Cardiac septum (tissue), 1 donor: ENCODE measurements at regions not wholly inside any gene's neighbourhood (a gene's known extent, or its start where the extent isn't known, plus 50 kb on each side); places are given as distances from the start of the nearest gene placed in this dataset.
"Not testable (repeated sequence)": the region's sequence is repeated elsewhere in the genome, so short reads cannot be mapped to it uniquely, and the experiment has no call there.

Experiments
- DNase-seq: peaks from one replicate; pipeline ENCODE4 v3.0.0-alpha.2; 2020; ENCODE audit warnings: low spot score
- intact Hi-C: fragments of 100-400 bp; cut with DNase I; formaldehyde crosslinking; loops from one replicate; pipeline ENCODE4 v1.14.0; 2022
- donor health status: DM: no; HTN: no; CAD: no.

DNA sequence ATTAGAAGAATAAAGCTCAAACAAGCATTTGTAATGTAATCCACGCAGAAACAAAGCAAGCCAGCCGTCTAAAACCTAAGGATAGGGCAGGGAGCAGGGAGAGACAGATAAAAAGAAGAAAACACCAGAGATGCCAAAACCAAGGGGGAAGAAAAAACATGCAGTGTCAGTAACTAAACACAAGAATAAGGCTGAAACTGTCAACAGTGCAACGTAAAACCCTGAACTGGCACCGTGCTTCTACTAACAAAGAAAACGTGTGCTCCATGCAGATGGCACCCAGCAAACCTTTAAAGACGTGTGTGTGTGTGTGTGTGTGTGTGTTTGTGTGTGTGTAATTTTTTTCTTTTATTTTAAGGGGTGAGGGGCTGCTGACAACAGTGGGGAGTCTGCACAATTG lies 88.4 kb upstream of the TAB2 start:
- DNase-seq = peak; percentile 17
- intact Hi-C loops = no loop called here

DNA sequence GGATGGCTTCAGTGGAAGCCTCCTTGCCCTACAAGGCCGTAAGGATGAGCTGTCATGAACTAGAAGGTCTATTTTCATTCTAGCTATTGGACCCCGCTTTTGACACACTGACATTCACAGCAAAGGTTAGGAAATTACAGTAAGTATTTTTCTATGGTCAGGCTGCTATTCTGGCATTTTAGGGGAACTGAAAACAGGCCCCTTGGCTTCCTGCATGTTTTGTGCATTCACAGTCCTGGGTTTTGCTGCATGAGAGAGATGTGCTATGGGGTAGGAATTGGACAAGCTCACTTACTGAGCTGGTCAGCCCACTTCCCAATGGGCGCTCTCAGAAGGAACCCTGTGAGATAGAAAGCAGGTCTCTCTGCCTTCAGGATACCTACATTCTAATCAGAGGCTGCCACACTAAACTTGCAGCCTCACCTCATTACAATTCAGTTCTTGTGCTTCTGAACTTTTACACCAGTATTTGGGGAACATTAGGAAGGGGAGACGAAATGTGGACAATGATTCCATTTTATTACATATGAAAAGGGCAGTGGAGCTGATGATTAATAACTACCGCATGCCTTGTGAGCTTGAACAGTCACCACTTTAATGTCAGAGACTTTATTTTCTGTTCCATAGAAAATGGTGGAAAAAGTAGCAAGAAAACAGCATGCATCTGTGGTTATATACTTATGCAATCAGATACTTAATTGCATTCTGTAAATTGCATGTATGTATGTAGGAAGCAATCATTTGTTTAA lies 86.6 kb upstream of the TAB2 start:
- intact Hi-C loops = no loop called here
- DNase-seq = peak; percentile 20

DNA sequence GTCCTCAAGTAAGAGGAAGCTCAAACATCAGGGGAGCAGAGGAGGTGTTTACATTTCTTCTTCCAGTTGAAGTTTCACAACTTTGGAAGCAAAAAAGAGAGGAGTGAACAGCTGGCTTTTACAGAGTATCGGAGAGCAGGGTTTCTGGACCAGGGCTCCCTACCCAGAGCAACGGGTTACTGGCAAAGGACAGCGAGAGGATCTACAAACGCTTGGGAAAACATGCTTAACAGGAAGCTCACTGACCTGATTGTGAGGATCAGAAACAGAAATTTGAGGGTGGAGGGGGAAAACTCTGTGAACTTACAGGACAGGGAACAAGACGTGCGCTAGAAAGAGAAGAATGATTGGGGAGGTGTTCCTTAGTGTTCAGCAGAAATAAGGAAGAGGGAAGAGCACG lies 85.7 kb upstream of the TAB2 start:
- intact Hi-C loops = no loop called here
- peak; percentile 5 for DNase-seq

DNA sequence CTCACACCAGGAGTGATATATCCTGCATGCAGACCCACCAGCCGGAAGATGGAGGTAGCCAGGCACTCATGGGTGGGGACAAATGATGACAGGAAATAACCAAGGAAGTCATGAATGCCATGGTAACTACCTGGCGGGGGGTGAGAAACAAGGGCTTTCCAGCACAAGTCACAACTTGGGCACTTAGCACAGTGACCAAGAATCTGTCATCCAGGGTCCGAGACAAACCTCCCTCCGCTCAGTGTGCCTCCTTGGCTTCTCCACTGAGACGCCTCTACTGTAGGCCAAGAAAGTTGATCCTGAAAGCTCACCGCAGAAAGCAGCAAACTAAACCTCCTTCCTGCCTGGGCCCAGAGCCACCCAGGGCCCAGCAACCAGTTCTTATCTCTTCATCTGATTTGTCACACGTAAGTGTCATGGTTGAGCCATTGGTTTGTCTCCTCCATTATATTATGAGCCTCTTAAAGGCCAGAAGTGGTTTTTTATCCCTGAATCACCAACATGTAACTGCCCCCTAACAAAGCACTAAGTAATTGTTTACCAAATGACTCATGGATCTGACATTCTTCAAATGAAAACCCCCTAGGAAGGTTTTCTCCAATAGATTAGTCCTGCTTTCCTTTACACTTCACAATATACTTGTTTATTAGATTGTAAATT lies 84.3 kb upstream of the TAB2 start:
- intact Hi-C loops = no loop called here
- no peak for DNase-seq

DNA sequence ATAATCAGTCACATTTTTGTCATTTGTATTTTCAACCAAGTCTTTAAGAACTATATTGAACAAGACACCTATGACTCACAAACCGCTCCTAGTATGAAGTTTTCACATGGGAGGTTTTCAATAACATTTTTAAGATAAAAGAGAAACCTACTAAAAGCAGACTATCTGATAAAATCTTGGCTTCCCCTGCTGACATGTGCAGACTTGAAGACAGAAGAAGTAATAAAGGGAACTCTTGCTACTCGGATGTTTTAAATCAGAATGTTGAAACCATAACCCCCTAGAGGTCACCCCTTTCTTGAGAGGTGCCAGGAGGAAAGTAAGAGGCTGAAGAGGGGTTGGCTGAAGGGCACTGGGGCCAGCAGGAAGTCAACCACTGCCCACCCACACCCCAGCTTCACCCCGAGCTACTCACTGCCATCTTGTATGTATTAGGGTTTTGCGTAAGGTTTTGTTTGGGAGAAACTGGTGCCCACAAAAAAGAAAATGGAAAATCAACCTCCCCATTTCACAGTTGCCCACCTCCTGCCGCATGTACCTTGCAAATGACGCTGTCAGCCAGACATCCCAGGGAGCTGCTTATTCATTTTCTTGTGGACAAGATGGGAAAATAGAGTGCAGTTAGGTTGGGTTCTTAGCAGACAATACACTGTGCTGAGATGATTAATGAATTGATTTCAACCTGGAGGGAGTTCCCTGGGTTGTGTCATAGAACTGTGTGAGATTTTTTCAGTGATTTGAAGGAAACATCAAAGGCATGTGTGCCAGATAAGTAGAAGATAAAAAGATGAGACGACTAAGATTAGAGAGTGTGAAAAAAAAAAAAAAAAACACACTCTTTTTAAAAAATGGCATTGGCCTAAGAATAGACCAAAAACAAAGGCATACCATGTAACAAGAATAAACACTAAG lies 83.2 kb upstream of the TAB2 start:
- intact Hi-C loops = no loop called here
- no peak for DNase-seq

DNA sequence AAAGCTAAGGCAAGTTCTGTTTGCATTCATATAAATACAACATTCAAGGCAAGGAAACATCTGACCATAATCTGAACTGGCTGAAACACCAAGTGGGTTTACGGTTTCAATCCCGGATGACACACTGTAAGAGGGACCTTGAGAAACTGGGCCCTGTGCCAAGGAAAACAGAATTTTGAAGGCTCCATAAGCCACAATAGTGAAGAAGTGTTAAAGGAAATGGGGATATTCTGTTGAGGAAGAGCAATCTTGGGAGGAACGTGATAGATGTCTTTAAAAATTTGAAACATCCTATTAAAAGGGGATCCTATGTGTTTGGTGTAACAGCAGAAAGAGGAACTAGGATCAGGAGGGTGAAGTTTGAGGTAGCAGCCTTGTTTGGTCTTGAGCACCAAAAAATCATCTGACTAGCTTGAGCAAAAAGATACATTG lies 82.4 kb upstream of the TAB2 start:
- intact Hi-C loops = no loop called here
- DNase-seq = no peak

DNA sequence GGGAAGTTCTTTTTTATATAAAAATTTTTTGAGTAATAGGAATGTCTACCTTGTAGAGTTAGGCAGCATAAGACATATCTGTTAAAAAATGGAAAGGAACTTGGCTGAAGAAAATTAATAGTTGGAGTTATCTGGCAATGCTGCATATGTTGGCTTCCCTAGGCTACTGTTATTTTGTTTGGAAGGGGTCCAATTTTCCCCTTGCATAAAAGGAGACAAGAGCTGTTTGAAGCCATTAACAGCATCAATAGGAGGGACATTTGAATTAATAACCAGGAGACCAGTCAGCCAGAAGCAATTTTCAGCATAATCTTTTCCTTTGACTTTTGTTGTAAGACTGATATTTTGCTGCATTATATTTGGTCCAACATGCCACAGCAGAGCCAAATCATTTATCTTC lies 80.9 kb upstream of the TAB2 start:
- no peak for DNase-seq
- intact Hi-C loops = no loop called here

DNA sequence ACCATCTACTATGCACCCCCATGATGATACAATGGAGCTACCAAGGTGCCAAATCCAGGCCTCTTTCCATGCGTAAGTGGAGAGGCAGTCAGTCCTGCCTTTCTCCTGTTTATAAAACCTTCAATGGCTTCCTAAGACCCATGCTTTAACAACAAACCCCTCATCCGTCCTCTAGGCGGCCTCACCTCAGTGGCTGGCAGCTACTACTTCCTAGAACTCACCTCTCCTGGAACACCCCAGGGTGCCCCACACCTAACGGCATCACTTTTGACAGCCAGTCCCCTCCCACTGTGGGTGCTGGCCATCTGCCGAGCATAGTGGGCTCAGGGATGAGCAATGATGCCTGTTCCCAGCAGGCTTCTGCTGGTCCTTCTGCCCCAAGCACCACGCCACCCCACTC lies 80.0 kb upstream of the TAB2 start:
- intact Hi-C loops = no loop called here
- no peak for DNase-seq

DNA sequence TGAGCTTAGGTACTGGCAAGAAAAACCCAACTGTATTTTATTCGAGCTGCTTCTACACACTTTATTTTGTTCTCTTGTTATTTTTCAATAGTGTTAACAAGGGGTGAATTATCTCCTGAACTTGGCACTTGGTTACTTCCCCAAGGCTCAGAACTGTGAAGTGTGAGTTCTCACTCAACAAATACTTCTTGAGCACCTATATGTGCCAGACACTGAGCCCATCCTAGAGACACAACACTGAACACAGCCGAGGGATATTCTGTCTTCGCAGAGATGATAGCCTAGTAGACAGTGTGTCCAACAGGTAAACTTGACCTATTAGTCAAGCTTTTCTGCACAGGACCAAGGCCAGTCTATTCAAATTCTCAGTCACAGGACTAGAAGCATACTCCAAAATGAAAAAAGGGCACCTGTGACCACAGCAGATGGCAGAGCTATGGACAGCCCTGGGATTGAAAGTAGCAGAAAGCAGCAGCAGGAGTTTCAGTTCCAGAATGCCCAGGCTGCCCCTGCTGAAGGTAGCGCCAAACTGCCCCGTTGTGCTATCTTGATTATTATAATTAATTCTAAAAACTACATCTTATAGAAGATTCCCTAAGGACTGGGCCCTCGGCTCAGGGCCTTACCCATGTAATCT lies 77.8 kb upstream of the TAB2 start:
- DNase-seq = peak; percentile 19
- intact Hi-C loops = no loop called here

DNA sequence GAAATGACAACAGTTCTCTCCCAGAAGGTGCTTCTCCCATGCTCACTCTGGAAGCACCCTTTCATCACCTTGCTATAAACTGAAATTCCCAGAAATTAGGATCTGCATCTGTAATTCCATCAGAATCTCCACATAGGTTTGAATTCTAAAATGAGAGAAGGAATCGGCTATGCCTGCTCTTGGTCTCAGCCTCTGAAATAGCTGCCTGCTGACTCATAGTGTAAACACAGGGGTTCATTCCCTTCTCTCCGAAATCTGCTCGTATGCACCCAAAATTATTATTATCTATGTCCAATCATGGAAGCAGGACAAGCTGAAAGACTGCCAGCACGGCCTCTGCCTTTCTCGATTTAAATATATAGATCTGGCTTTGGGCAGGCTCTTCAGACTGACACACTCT lies 74.6 kb upstream of the TAB2 start:
- intact Hi-C loops = no loop called here
- no peak for DNase-seq

DNA sequence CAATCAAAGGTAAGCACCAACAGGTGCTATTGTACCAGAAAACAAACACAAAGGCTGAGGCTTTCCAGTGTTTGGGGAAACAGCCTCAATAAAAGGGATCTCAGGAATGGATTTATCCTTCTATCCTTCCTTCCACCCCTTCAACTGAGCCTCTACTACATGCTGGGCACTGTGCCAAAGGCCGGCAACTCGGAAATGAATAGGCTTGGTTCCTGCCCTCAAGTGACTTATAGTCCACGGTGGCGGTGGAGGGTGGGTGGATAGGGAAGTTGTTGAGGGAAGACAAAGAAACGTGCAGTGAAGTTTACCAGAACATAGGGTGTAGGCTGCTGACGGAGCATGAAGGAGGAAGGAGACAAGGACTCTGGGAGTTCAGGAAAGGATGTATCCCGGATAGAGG lies 73.4 kb upstream of the TAB2 start:
- intact Hi-C loops = no loop called here
- DNase-seq = no peak

DNA sequence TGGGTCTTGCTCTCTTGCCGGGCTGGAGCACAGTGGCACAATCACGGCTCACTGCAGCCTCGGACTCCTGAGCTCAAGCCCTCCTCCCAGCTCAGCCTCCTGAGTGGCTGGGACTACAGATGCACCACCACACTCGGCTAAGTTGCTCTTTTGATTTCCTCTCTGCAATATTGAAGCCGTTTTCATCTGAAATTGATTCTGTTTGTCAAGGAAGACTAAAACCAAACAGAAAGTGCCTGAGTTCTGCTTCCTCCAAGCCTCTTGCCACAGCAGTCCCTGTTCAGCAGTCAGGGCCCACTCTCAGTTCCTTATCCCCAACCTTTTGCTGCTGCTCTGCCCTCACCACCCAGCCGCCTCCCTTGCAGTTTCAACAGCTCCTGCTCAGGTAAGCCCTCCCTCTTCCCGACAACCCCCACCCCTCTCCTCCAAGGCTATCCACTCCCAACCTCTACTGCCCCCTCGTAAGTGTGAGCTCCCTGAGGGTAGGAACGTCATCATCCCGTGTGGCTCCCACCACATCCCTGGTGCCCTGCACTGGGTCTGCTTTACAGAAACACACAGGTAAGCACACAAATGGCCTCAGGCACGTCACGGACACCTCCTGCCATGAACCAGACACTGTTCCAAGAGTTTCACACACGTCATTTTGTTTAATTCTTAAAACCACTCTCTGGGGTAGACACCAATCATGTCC lies 70.7 kb upstream of the TAB2 start:
- peak; percentile 31 for DNase-seq
- intact Hi-C loops = no loop called here

DNA sequence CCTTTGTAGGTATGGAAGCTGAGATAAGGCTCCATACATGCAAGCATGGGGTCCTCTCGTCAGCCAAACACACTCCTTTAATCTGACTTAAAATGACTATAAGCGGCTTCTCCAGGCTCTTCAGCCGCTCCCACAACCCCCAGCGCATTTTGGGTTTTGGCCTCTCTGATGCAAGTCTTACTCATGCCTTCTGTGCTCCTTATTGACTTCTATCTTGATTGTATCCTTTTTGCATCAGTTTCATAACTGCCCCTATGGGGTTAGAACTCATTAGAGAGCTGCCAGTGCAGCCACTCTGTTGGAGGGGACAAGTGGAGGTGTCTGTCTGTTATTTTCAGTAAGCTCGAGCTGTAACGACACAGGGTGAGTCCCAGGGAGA lies 70.1 kb upstream of the TAB2 start:
- intact Hi-C loops = no loop called here
- no peak for DNase-seq

DNA sequence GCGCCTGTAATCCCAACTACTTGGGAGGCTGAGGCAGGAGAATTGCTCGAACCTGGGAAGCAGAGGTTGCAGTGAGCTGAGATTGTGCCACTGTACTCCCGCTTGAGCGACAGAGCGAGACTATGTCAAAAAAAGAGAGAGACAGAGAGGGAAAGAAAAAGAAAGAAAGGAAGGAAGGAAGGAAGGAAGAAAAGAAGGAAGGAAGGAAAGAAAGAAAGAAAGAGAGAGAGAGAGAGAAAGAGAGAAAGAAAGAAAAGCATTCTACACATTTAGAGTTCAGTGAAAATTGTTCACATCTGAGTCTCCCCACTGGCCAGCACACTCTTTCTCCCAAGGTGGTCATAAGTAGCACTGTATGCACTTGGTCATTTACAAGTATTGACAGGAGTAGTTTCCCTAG lies 69.2 kb upstream of the TAB2 start:
- DNase-seq, intact Hi-C loops: not testable (repeated sequence)

DNA sequence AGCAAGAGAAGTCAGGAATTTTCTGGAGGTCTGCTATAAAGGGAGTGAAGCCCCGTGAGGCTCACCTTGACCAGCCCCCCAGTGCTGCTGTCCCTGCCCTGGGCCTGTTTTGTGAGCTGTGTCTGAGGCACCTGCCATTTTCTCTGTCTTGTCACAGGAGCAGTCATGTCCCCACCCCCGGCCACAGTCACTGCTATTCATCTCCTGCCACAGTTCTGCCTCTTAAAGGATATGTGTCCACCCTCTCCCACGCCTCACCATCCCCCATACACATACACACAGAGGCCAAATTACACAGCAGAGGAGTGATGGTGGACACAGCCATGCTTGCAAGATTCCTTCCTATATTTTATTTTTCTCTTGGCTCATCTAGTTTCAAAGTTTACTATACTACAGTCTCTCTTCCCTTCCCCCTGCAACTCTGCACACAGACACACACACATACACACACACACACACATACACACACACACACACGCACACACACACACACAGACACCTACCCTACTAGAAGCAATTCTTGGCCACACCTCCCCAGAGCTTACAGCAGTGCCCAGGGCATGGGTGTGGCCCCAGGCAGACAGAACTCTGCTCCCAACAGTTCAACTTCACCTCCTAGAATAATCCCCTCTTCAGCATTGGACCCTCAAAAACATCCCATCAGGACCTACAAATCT lies 68.7 kb upstream of the TAB2 start:
- intact Hi-C loops = no loop called here
- DNase-seq = no peak

DNA sequence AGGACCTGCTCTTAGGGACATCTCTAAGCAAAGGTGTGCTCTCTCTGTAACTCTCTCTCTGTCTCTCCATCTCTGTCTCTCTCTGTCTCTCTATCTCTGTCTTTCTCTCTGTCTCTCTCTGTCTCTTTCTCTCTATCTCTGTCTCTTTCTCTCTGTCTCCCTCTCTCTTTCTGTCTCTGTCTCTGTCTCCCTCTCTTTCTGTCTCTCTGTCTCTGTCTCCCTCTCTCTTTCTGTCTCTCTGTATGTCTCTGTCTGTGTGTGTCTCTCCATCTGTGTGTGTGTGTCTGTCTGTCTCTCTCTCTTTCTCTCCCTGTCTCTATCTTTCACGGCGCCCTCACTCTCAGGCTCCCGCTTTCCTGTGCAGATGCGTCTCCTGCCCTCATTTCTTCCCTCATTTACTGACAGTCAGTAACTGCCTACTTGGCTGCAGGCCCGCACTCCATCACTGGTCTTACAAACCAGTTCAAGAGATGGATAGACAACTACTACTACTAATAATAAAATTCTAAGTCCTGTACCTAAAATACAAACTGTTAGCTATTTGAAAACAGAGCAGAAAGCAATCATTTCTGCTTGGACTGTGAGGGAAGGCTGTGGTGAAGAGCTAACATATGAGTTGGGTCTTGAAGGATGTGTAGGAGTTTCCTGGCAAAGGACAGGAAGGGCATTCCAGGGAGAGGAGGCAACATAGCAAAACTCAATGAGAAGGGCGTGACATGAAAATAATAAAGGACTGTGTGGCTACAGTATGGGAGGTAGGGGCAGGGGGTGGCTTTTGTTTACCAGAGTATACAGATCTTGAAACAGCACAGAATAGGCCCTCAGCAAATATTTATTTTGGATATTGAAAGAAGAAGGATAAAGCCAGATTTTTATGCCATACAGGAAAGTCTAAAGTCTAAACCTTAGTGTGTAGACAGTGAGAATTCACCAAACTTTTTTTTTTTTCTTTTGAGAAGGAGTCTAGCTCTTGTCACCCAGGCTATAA lies 67.8 kb upstream of the TAB2 start:
- intact Hi-C loops = no loop called here
- DNase-seq = no peak

DNA sequence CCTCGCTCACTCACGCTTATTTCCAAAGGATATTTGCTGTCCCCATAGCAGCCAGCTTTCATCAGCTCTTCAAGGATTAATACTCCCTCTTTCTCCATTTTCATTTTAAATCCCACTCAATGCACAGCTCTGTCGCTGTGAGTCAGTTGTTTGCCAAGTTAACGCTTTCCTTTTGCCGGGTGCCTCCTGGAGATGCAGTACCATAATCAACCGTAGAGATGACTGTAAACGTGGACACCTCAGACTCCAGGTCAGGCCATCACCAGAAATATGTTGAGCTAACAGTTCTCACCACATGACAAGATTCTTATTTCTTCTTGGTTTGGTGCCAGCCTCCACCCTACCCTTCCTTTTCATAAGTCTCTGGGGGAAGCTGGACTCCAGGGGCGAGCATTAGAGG lies 66.6 kb upstream of the TAB2 start:
- intact Hi-C loops = no loop called here
- DNase-seq = no peak

DNA sequence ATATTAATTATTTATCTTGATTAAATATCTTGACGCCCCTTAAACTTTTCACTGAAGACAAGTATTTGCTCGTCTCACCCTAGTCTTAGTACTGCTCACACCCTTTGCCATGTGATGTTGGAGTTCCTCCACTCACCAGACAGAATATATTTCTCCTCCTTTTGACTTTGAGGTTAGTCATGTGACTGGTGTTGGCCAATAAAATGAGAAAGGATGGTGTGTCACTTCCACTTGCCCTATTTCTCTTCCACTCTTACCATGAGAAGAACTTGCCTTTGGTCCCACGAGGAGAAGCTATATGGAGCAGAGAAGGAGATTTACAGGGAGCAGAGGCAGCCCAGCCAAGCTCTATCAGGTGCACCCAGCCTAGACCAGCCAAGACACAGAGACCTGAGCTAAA lies 64.9 kb upstream of the TAB2 start:
- intact Hi-C loops = no loop called here

More for the DNA sequence above, 64.9 kb upstream of the TAB2 start:
- DNase-seq = no peak
